Posterior cingulate gyrus (tissue), 11 donors: ENCODE measurements at regions not wholly inside any gene's neighbourhood (a gene's known extent, or its start where the extent isn't known, plus 50 kb on each side); places are given as distances from the start of the nearest gene placed in this dataset.
A peak's percentile ranks its signal among the peaks of the same experiment; 100 is the strongest.
"Not testable (repeated sequence)": the region's sequence is repeated elsewhere in the genome, so short reads cannot be mapped to it uniquely, and the experiment has no call there.

ENCODE experiments used
- DNase-seq, 10 donors: peaks; one replicate each; pipeline versions ENCODE4 v3.0.0 to v3.0.0-alpha.2; 2020 to 2021; ENCODE audit warnings: mixed read lengths in 3 of 10
- intact Hi-C: fragments of 100-400 bp; cut with DNase I; formaldehyde crosslinking; loops from one replicate; pipeline ENCODE4 v1.15.1; 2023

- intact Hi-C loops = no loop called here
- peak in 1 of 10 donors; percentile 58 for DNase-seq
Observed at GRCh38 chr3:191641789-191642188, 180.8 kb downstream of the PYDC2 start.

GRCh38 chr3:191644291-191644690 lies 183.3 kb downstream of the PYDC2 start:
- intact Hi-C loops = no loop called here
- no peak for DNase-seq

GRCh38 chr3:191646242-191646641 lies 185.3 kb downstream of the PYDC2 start:
- no peak for DNase-seq

DNA sequence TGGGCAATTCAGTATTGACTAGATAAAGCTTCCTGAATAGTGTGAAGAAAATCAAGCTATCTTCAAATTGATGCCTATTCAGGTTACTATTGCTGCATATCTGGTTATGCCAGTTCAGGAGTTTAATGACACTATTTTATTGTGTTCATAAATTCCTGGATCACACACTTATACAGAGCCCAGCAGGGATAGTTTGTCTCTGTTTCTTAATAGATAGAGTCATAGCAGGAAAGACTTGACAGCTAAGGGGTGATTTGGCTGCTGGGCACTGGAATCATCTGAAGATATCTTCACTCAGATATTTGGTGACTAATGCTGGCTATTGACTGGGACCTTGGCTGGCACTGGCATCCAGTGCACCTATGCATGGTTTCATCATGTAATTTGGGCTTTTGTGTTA lies 187.8 kb downstream of the PYDC2 start:
- no peak for DNase-seq
- intact Hi-C loops = no loop called here

More at GRCh38 chr3:191646242-191646641, 185.3 kb downstream of the PYDC2 start:
- intact Hi-C loops = no loop called here

DNA sequence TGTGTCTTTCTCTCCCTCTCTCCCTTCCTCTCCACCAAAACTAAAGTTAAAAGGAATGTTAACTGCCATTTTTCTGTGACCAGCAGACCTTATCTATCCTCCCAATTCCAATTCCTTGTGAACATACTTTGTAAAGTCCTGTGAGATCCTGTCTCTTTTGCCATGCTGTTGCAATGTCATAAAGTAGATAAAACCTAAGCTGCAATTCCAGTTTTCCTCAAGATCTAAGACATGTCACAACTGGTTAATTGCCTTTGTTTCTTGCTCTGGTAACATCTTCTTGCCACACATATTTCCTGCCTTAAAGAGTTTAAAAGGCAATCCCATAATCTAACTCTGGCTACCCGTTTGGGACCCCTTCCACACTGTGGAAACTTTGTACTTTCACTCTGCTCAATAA lies 188.7 kb downstream of the PYDC2 start:
- intact Hi-C loops = no loop called here
- DNase-seq = no peak

DNA sequence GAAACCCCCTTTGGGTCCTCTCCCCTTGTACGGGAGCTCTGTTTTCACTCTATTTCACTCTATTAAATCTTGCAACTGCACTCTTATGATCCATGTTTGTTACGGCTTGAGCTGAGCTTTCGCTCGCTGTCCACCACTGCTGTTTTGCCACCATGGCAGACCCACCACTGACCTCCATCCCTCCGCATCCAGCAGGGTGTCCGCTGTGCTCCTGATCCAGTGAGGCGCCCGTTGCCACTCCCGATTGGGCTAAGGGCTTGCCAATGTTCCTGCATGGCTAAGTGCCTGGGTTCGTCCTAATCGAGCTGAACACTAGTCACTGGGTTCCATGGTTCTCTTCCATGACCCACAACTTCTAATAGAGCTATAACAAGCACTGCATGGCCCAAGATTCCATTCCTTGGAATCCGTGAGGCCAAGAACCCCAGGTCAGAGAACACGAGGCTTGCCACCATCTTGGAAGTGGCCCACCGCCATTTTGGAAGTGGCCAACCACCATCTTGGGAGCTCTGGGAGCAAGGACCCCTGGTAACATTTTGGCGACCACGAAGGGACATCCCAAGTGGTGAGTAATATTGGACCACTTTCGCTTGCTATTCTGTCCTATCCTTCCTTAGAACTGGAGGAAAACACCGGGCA lies 197.9 kb downstream of the PYDC2 start:
- peak in 1 of 10 donors; percentile 66 for DNase-seq
- intact Hi-C loops = not testable (repeated sequence)

DNA sequence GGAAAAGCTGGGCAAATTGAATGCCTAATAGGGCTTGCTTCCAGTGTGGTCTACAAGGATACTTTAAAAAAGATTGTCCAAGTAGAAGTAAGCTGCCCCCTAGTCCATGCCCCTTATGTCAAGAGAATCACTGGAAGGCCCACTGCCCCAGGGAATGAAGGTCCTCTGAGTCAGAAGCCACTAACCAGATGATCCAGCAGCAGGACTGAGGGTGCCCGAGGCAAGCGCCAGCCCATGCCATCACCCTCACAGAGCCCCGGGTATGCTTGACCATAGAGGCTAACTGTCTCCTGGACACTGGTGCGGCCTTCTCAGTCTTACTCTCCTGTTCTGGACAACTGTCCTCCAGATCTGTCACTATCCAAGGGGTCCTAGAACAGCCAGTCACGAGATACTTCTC lies 201.2 kb downstream of the PYDC2 start:
- DNase-seq = peak in 1 of 10 donors; percentile 55
- intact Hi-C loops = not testable (repeated sequence)

DNA sequence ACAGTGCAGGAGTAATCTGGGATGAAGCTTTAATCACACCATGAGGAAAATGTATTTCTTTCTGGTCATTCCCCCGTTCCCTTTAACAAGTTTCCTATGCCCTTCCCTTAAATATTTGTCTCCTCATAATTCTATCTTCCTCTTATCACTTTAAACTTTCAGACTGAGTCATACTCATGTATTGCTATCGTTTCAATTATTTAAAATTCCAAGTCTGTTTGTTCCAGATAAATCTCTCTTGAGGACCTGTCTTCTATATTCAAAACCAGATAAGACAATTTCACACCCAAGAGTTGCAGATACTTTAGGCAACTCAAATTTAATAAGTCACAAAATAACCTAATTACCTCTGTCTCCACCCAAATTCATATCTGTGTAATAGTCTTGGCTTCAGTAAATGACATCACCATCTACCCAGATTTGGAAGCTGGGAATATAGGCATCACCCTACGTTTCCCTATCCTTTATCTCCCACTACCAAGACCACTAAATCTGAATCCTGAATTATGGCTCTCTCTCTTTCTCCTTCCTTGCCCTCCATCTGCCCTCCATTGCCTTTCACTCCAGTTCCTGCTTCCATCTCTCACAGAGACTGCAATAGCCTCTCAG lies 220.1 kb downstream of the PYDC2 start:
- intact Hi-C loops = no loop called here

DNA sequence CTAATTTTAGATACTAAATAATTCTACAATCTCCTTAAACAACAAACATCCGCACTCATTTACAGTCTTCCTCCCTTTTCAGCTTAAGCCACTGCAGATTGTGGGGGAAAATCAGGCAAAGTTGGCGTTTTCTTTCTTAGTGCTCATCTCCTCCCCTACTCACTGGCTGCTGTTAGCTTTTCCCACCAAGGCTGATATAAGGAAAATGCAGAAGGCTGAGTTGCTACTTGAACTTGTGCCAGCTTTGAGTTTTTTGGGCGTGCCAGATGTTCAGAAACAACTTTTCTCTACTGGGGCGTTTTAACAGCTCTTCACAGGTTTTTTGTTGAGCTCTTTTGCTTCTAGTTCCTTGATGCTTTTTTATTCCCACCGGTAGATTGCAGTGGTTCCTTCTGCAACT lies 222.0 kb downstream of the PYDC2 start:
- DNase-seq = peak in 1 of 10 donors; percentile 14
- intact Hi-C loops = no loop called here

More for the DNA sequence above, 220.1 kb downstream of the PYDC2 start:
- no peak for DNase-seq

GRCh38 chr3:191686626-191687025 lies 225.7 kb downstream of the PYDC2 start:
- DNase-seq = no peak
- intact Hi-C loops = no loop called here

DNA sequence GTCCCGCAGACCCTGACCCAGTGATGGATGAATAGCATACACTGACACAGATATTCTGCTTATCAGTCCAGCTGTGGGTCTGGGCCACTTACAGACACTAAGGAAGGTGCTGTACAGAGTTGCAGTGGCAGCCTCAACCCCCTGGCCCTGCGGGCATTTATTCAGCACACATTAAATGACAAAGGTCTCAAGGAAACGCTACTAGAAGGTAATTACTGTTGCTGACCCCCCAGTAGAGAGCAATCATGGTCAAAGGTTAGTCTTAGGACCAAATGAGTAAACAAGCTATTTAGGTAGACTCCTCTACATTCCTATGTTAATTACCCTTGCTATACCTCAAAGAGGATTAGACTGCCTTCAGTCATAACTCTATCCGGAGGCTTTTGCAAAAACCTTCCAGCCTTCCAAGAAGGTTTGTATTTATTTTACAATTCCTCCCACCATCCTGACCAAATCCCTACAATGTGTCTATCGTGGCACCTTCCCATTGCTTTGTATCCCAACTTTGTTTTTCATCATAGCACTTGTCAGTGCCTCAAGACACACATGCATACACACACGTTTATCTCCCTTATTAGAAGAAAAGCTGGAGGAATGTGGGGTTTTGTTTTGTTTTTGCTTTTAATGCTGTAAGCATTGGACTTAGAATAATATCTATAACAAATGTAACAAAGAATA lies 227.9 kb downstream of the PYDC2 start:
- intact Hi-C loops = no loop called here
- no peak for DNase-seq

GRCh38 chr3:191691184-191691583 lies 230.2 kb downstream of the PYDC2 start:
- DNase-seq, intact Hi-C loops: not testable (repeated sequence)

- no peak for DNase-seq
- intact Hi-C loops = no loop called here
Observed at GRCh38 chr3:191695131-191695814, 234.3 kb downstream of the PYDC2 start.

GRCh38 chr3:191695815-191696153 lies 234.8 kb downstream of the PYDC2 start:
- DNase-seq = no peak

DNA sequence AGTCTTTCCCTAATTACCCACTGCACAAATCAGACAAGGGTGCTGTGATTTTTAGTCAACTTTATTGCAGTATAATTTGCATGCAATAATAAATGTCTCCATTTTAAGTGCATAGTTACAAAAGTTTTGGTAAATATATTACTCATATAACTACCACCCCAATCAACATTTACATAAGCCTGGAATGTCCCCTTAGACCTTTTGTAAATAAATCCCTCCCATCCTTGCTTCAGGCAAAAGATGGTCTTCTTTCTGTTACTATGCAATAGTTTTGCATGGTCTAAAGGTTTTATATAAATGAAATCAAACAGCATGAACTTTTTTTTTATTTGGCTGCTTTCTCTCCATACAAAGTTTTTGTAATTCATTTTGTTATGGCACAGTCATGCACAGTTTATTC lies 235.4 kb downstream of the PYDC2 start:
- intact Hi-C loops = no loop called here

More at GRCh38 chr3:191695815-191696153, 234.8 kb downstream of the PYDC2 start:
- intact Hi-C loops = no loop called here

DNA sequence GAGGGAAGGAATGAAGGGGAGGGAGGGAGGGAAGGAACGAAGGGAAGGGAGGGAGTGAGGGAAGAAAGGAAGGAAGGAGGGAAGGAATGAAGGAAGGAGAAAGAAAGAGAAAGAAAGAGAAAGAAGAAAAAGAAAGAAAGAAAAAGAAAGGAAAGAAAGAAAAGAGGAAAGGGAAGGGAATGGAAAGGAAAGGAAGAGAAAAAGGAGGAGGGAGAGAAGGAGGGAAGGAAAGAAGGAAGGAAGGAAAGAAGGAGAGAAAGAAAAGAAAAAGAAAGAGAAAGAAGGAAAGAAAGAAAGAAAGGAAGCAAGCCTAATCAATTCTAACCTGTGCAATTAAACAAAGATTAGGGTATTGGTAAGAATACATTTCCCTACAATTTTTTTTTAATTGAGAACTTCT lies 238.6 kb downstream of the PYDC2 start:
- intact Hi-C loops = no loop called here
- no peak for DNase-seq

More for the DNA sequence above, 235.4 kb downstream of the PYDC2 start:
- DNase-seq = no peak

- DNase-seq = no peak
- intact Hi-C loops = no loop called here
Observed at GRCh38 chr3:191702121-191702520, 241.2 kb downstream of the PYDC2 start.

- no peak for DNase-seq
- intact Hi-C loops = no loop called here
Observed at GRCh38 chr3:191707817-191708216, 246.9 kb downstream of the PYDC2 start.

DNA sequence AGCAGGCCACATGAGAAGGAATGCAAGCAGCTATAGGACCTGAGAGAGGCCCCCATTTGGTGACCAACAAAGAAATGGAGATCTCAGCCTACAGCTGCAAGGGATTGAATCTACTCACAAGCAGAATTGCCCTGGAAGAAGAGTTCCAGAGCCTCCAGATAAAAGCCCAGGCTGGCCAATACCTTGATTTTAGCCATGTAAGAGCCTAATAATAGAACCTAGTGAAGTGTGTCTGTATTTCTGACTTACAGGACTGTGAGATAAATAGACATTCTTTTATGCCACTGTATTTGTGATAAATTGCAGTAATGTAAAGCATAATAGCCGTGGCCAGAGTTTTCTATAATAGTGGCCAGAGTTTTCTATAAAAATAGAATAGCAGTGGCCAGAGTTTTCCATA lies 254.6 kb downstream of the PYDC2 start:
- DNase-seq = no peak
- intact Hi-C loops = no loop called here

- DNase-seq = no peak
- intact Hi-C loops = no loop called here
Observed at GRCh38 chr3:191721390-191721861, 260.5 kb downstream of the PYDC2 start.

- intact Hi-C loops = no loop called here
- no peak for DNase-seq
Observed at GRCh38 chr3:191721990-191722389, 261.0 kb downstream of the PYDC2 start.
